Small intestine (tissue), 7 donors: ENCODE measurements at regions not wholly inside any gene's neighbourhood (a gene's known extent, or its start where the extent isn't known, plus 50 kb on each side); places are given as distances from the start of the nearest gene placed in this dataset.
"Not testable (repeated sequence)": the region's sequence is repeated elsewhere in the genome, so short reads cannot be mapped to it uniquely, and the experiment has no call there.

ENCODE experiments used
- DNase-seq, 2 donors: peaks; one replicate each; pipeline versions ENCODE4 v3.0.0 to v3.0.0-alpha.2; 2013
- FAIRE-seq: peaks from 2 replicates; lab custom pipeline; 2012; peaks lifted over from hg19 to GRCh38; lab: Jason Lieb, UNC
- H3K27ac ChIP-seq, 3 donors: one replicate each; pipeline ENCODE4 v1.5.1; 2013; ENCODE audit warnings: low read length in 2 of 3, mild to moderate bottlenecking in 2 of 3, control low read depth in 1 of 3, inconsistent platforms in 1 of 3, low read depth in 1 of 3, moderate library complexity in 1 of 3
- H3K27me3 ChIP-seq, 3 donors: one replicate each; pipeline ENCODE4 v1.6.1; 2013; ENCODE audit warnings: low read length in 3 of 3, inconsistent platforms in 1 of 3; ENCODE audit not compliant: control insufficient read depth in 3 of 3, insufficient read depth in 3 of 3
- H3K36me3 ChIP-seq, 3 donors: one replicate each; pipeline ENCODE4 v1.6.1; 2013; ENCODE audit warnings: low read length in 3 of 3, inconsistent platforms in 1 of 3, low read depth in 1 of 3, mild to moderate bottlenecking in 1 of 3, moderate library complexity in 1 of 3; ENCODE audit not compliant: control insufficient read depth in 3 of 3, insufficient read depth in 2 of 3
- H3K4me1 ChIP-seq, 3 donors: one replicate each; pipeline ENCODE4 v1.6.1; 2013; ENCODE audit warnings: low read length in 2 of 3, inconsistent platforms in 1 of 3, low read depth in 1 of 3, mild to moderate bottlenecking in 1 of 3, moderate library complexity in 1 of 3; ENCODE audit not compliant: control insufficient read depth in 3 of 3, insufficient read depth in 2 of 3
- H3K4me3 ChIP-seq, 3 donors: one replicate each; pipeline ENCODE4 v1.5.1; 2013; ENCODE audit warnings: low read length in 3 of 3, control low read depth in 1 of 3, inconsistent platforms in 1 of 3, low read depth in 1 of 3, mild to moderate bottlenecking in 1 of 3, moderate library complexity in 1 of 3
- H3K9me3 ChIP-seq, 2 donors: one replicate each; pipeline ENCODE4 v1.6.1; 2013; ENCODE audit warnings: low read depth in 1 of 2, low read length in 1 of 2; ENCODE audit not compliant: control insufficient read depth in 2 of 2, insufficient read depth in 1 of 2
- WGBS, 3 donors: extraction: QIAGEN DNeasy Blood & Tissue Kit; methylation state at CpG; one replicate each; pipeline ENCODE4 v1.1.7; 2013; 5-methylcytosine and 5-hydroxymethylcytosine counted together
- donor health status: healthy with polysubstance abuse.
- donor health status: control.
- donor health status: control.
- donor health status: Bipolar disorder and iron deficiency.
- donor health status: healthy.

DNA sequence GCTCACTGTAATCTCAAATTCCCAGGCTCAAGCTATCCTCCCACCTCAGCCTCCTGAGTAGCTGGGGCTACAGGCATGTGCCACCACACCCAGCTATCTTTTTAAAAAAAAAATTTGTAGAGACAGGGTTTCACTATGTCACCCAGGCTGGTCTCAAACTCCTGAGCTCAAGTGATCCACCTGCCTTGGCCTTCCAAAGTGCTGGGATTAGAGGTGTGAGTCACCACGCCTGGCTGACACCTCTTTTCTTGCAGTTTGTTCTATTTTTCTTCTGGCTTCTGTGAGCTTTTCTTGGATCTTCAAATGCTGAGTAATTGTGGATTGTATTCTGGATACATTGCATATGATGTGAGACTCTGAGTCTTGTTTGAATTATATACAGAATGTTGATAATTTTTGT is 137.3 kb upstream of the GK2 start:
- H3K27ac ChIP-seq, H3K9me3 ChIP-seq, H3K36me3 ChIP-seq, H3K27me3 ChIP-seq, DNase-seq, H3K4me3 ChIP-seq, H3K4me1 ChIP-seq, FAIRE-seq: not testable (repeated sequence)
- WGBS, 3 donors, result 53 to 64% (median 55%) methylated on average over 1 of the region's 1 CpG

DNA sequence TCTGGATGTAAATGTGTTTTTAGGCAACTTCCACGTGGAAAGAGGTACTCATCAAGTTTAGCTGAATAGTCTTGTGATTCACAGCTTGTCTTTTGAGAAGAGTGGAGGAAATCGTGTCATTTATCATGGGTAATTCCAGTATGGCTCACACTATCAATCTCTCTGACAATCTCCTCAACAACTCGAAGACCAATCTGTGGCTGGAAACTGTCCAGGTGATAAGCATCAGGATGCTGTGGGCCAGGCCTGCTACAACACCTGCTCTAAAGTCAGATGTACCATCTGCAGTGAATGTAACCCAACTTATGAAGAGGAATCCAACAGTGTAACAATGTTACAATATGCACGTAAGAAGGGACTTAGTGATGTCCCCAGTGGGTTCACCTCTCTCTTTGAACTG is 132.1 kb upstream of the GK2 start:
- Histone ChIP-seq H3K9me3 (no peaks in the 10 kb centered on the region), H3K36me3 (no peaks in the 10 kb centered on the region), H3K4me1 (no peaks in the 10 kb centered on the region), H3K27ac (no peak overlapping the region), H3K4me3 (no peak overlapping the region), H3K27me3 (no peaks in the 10 kb centered on the region)
- DNase-seq (no peak), FAIRE-seq (no peak)
- 28 to 50% (median 36%) methylated on average over 4 of the region's 4 CpGs for WGBS, 3 donors

DNA sequence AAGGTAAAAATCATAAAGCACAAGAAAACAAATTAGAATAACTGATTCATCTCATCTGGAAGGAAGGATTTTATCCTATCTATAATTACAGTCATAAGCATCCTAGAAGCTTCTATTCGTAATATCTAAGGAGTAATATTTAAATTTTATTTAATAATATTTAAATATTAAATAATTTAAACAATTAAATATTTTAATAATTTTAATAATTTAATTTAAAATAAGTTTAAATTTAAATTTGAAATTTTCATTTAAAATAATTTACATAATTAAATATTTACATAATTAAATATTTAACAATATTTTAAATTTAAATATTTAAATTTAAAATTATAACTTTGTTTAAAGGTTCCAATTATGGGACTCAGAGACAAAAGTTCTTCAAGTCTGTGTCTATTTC is 127.5 kb upstream of the GK2 start:
- Histone ChIP-seq H3K4me1 (no peaks in the 10 kb centered on the region), H3K27ac (no peak overlapping the region), H3K9me3 (no peaks in the 10 kb centered on the region), H3K27me3 (no peaks in the 10 kb centered on the region), H3K36me3 (no peaks in the 10 kb centered on the region), H3K4me3 (no peak overlapping the region)
- DNase-seq, result no peak
- peak; percentile 96 for FAIRE-seq
- WGBS, 3 donors, result 65 to 88% (median 83%) methylated on average over 1 of the region's 1 CpG

- no peak overlapping the region for H3K4me3 ChIP-seq
- 39 to 53% (median 48%) methylated on average over 3 of the region's 3 CpGs for WGBS, 3 donors
- H3K9me3 ChIP-seq, result no peaks in the 10 kb centered on the region
- DNase-seq (no peak), FAIRE-seq (no peak)
- no peaks in the 10 kb centered on the region for H3K4me1 ChIP-seq
- no peaks in the 10 kb centered on the region for H3K27me3 ChIP-seq
- H3K36me3 ChIP-seq, result no peaks in the 10 kb centered on the region
- H3K27ac ChIP-seq, result no peak overlapping the region
Observed at GRCh38 chr4:79528241-79528706, 120.2 kb upstream of the GK2 start.

DNA sequence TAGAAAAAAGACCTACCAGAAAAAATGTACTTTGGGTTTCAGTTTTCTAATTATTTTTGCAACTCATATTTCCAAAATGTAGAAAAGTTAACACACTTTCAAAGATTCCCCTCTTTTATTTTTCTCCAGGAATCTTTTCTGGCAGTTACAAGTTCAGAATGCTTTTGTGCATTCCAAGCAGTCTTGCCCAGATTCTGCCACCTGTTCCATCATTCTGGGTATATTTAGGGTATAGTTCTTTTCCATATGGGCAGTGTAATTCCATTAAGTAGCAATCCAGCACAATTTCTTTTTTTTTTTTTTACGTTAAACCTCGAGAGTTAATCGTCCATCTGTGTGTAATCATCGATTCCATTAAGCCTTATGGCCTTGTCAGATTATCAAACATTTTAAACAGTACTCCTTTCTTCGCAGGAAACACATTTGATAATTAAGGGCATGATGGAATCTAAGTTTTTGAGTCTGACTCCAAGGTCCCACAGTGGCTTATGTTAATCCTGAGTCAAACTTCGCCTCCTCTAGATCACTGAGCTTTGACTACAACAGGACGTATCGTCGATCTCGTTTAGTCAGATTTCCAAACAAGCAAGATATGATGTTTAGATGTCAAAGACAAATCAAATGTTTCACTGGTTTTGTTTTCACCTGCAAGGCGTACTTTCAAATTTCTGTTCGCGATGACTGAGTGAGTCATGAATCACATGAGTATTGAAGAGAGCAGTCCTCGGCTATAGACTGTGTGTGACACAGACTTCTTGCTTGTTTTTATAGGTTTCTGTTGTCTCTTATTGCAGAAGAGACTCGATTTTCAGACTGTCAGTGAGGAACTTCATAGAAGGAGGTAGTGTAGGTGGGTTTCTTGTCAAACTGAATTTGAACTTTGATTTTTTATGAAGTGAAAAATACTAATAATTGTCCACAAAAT is 118.9 kb upstream of the GK2 start:
- Histone ChIP-seq H3K27ac (no peak overlapping the region), H3K4me1 (no peaks in the 10 kb centered on the region), H3K36me3 (no peaks in the 10 kb centered on the region), H3K9me3 (no peaks in the 10 kb centered on the region), H3K4me3 (no peak overlapping the region), H3K27me3 (no peaks in the 10 kb centered on the region)
- no peak for DNase-seq
- no peak for FAIRE-seq
- 83 to 86% (median 85%) methylated on average over 15 of the region's 15 CpGs for WGBS, 3 donors

- Histone ChIP-seq H3K4me3 (no peak overlapping the region), H3K4me1 (no peaks in the 10 kb centered on the region), H3K36me3 (no peaks in the 10 kb centered on the region), H3K9me3 (no peaks in the 10 kb centered on the region), H3K27ac (no peak overlapping the region), H3K27me3 (no peaks in the 10 kb centered on the region)
- FAIRE-seq (no peak), DNase-seq (no peak)
- WGBS, 3 donors, result 85 to 91% (median 88%) methylated on average over 2 of the region's 2 CpGs
Observed at GRCh38 chr4:79516114-79516513, 108.1 kb upstream of the GK2 start.

GRCh38 chr4:79514621-79515329 is 106.7 kb upstream of the GK2 start:
- no peaks in the 10 kb centered on the region for H3K27me3 ChIP-seq
- WGBS, 3 donors, result 61 to 70% (median 63%) methylated on average over 6 of the region's 6 CpGs
- no peaks in the 10 kb centered on the region for H3K36me3 ChIP-seq
- DNase-seq (no peak), FAIRE-seq (no peak)
- H3K27ac ChIP-seq, result no peak overlapping the region
- H3K4me3 ChIP-seq, result no peak overlapping the region
- no peaks in the 10 kb centered on the region for H3K4me1 ChIP-seq
- H3K9me3 ChIP-seq, result no peaks in the 10 kb centered on the region

GRCh38 chr4:79513576-79513975 is 105.5 kb upstream of the GK2 start:
- no peak for DNase-seq
- FAIRE-seq, result no peak
- Histone ChIP-seq H3K36me3 (no peaks in the 10 kb centered on the region), H3K27me3 (peaks cover 0 to under 1% (median 0%) of the 10 kb centered on the region in 3 donors), H3K27ac (no peak overlapping the region), H3K9me3 (no peaks in the 10 kb centered on the region), H3K4me3 (no peak overlapping the region), H3K4me1 (no peaks in the 10 kb centered on the region)
- 90 to 98% (median 95%) methylated on average over 2 of the region's 2 CpGs for WGBS, 3 donors
